Endodermal cell (in vitro differentiated cells): ENCODE measurements at regions not wholly inside any gene's neighbourhood (a gene's known extent, or its start where the extent isn't known, plus 50 kb on each side); places are given as distances from the start of the nearest gene placed in this dataset.

Experiments
- DNase-seq: peaks from one replicate; pipeline ENCODE4 v3.0.0-alpha.2; 2017
- H3K27ac ChIP-seq: 2 replicates; pipeline ENCODE4 v1.5.1; 2013; ENCODE audit warnings: mild to moderate bottlenecking, low read depth, low read length, moderate library complexity
- H3K27me3 ChIP-seq: 2 replicates; pipeline ENCODE4 v1.6.1; 2013; ENCODE audit warnings: mild to moderate bottlenecking, low read length, moderate library complexity; ENCODE audit not compliant: insufficient read depth, control insufficient read depth, poor library complexity, severe bottlenecking
- H3K36me3 ChIP-seq: 2 replicates; pipeline ENCODE4 v1.7.0; 2013; ENCODE audit warnings: mild to moderate bottlenecking, low read length, moderate library complexity; ENCODE audit not compliant: control insufficient read depth, insufficient read depth
- H3K4me1 ChIP-seq: one replicate; pipeline ENCODE4 v1.7.0; 2013; ENCODE audit warnings: low read length; ENCODE audit not compliant: control insufficient read depth, insufficient read depth
- H3K4me3 ChIP-seq: 2 replicates; pipeline ENCODE4 v1.5.1; 2013; ENCODE audit warnings: mild to moderate bottlenecking, low read length, moderate library complexity
- H3K9ac ChIP-seq: 2 replicates; pipeline ENCODE4 v1.6.1; 2013; ENCODE audit warnings: mild to moderate bottlenecking, low read length, moderate library complexity; ENCODE audit not compliant: poor library complexity, severe bottlenecking; ENCODE audit errors: extremely low read depth
- H3K9me3 ChIP-seq: 2 replicates; pipeline ENCODE4 v1.6.1; 2013; ENCODE audit warnings: mild to moderate bottlenecking, low read length, moderate library complexity; ENCODE audit not compliant: control insufficient read depth
- H3K27ac Mint-ChIP-seq: 2 replicates; pipeline ENCODE4 v1.8.0; 2020; ENCODE audit warnings: mixed read lengths
- H3K27me3 Mint-ChIP-seq: 2 replicates; pipeline ENCODE4 v1.8.0; 2021; ENCODE audit warnings: mild to moderate bottlenecking, mixed read lengths; ENCODE audit not compliant: insufficient read depth
- H3K36me3 Mint-ChIP-seq: 2 replicates; pipeline ENCODE4 v1.8.0; 2020; ENCODE audit warnings: low read depth, mixed read lengths
- H3K4me1 Mint-ChIP-seq: 2 replicates; pipeline ENCODE4 v1.8.0; 2020; ENCODE audit warnings: mixed read lengths
- H3K4me3 Mint-ChIP-seq: 2 replicates; pipeline ENCODE4 v1.8.0; 2020; ENCODE audit warnings: mild to moderate bottlenecking, moderate library complexity, mixed read lengths
- H3K9me3 Mint-ChIP-seq: 2 replicates; pipeline ENCODE4 v1.8.0; 2020; ENCODE audit warnings: mild to moderate bottlenecking, mixed read lengths
- CTCF ChIP-seq: fragments of 200-600 bp; sonication (generic); conservative IDR thresholded peaks from 2 replicates; pipeline ENCODE4 v1.5.0; 2021; ENCODE audit warnings: antibody characterized with exemption, mild to moderate bottlenecking
- whole genome bisulfite sequencing, 2 experiments: methylation state at CpG; one replicate each; pipeline versions ENCODE4 v1.1.5 to v1.1.7; 2013; ENCODE audit warnings: missing lambda C conversion rate in 2 of 2, mixed read lengths in 1 of 2; ENCODE audit not compliant: insufficient coverage in 1 of 2, insufficient read length in 1 of 2; 5-methylcytosine and 5-hydroxymethylcytosine counted together

GRCh38 chr13:88592105-88592504, 920.9 kb downstream of the SLITRK5 start:
- Mint-ChIP-seq H3K36me3 (no peaks in the 10 kb centered on the region), H3K27me3 (no peaks in the 10 kb centered on the region), H3K27ac (no peak overlapping the region), H3K4me3 (no peak overlapping the region), H3K4me1 (no peaks in the 10 kb centered on the region), H3K9me3 (peaks cover 19% of the 10 kb centered on the region)
- Histone ChIP-seq H3K9me3 (peaks cover 24% of the 10 kb centered on the region), H3K27ac (no peak overlapping the region), H3K4me3 (no peak overlapping the region), H3K27me3 (no peaks in the 10 kb centered on the region), H3K36me3 (no peaks in the 10 kb centered on the region), H3K4me1 (no peaks in the 10 kb centered on the region), H3K9ac (no peak overlapping the region)
- 86 to 88% methylated on average over 1 of the region's 1 CpG for WGBS, 2 experiments
- TF ChIP-seq CTCF: no peak
- no peak for DNase-seq

DNA sequence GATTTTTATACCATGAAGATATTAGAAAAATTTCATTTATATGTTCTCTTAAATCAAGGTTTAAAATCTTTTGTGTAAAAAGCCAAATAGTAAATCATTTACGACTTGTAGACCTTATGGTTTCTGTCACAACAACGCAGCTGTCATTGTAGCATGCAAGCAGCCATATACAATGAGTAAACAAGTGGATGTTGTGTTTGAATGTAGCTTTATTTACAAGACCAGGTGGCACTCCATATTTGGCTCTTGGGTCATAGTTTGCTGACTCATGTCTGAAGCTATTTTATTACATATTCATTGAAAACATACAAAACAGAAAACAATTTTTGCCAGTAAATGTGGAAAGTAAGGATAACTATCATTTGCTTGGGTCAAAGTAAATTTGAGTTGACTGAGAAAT, 930.8 kb downstream of the SLITRK5 start:
- H3K27me3 ChIP-seq: no peaks in the 10 kb centered on the region
- no peaks in the 10 kb centered on the region for H3K36me3 ChIP-seq
- Mint-ChIP-seq H3K27ac (no peak overlapping the region), H3K4me1 (no peaks in the 10 kb centered on the region), H3K4me3 (no peak overlapping the region), H3K9me3 (peaks cover 5% of the 10 kb centered on the region), H3K36me3 (no peaks in the 10 kb centered on the region), H3K27me3 (no peaks in the 10 kb centered on the region)
- TF ChIP-seq CTCF: no peak
- peaks cover 6% of the 10 kb centered on the region for H3K9me3 ChIP-seq
- H3K4me3 ChIP-seq: no peak overlapping the region
- no peak for DNase-seq
- WGBS, 2 experiments: 93 to 97% methylated on average over 2 of the region's 2 CpGs
- no peak overlapping the region for H3K9ac ChIP-seq
- no peaks in the 10 kb centered on the region for H3K4me1 ChIP-seq
- no peak overlapping the region for H3K27ac ChIP-seq

GRCh38 chr13:88602786-88603777, 931.9 kb downstream of the SLITRK5 start:
- no peak overlapping the region for H3K27ac ChIP-seq
- H3K4me1 ChIP-seq: no peaks in the 10 kb centered on the region
- no peaks in the 10 kb centered on the region for H3K27me3 ChIP-seq
- 94% methylated on average over 3 of the region's 5 CpGs; no CpG with 5 or more reads in 1 of the 2 experiments for WGBS, 2 experiments
- H3K9me3 Mint-ChIP-seq: peaks cover 5% of the 10 kb centered on the region
- H3K36me3 ChIP-seq: no peaks in the 10 kb centered on the region
- no peaks in the 10 kb centered on the region for H3K36me3 Mint-ChIP-seq
- no peak overlapping the region for H3K4me3 ChIP-seq
- no peak for DNase-seq
- H3K9me3 ChIP-seq: peaks cover 6% of the 10 kb centered on the region
- no peak overlapping the region for H3K9ac ChIP-seq
- H3K27ac Mint-ChIP-seq: no peak overlapping the region
- H3K4me1 Mint-ChIP-seq: no peaks in the 10 kb centered on the region
- no peak for TF ChIP-seq CTCF
- H3K4me3 Mint-ChIP-seq: no peak overlapping the region
- no peaks in the 10 kb centered on the region for H3K27me3 Mint-ChIP-seq
